ENCODE measurements at regions not wholly inside any gene's neighbourhood (a gene's known extent, or its start where the extent isn't known, plus 50 kb on each side); places are given as distances from the start of the nearest gene placed in this dataset.

GRCh38 chr10:43006490-43006889, 70.4 kb upstream of the RET start:
- Mint-ChIP-seq H3K4me1 (no peaks in the 10 kb centered on the region), H3K36me3 (no peaks in the 10 kb centered on the region), H3K27me3 (ENCODE audit: insufficient read depth, low read depth) (peaks cover 2% of the 10 kb centered on the region), H3K4me3 (no peak overlapping the region), H3K27ac (no peak overlapping the region), H3K9me3 (no peaks in the 10 kb centered on the region)
- Histone ChIP-seq H3K4me1 (no peaks in the 10 kb centered on the region), H3K36me3 (no peaks in the 10 kb centered on the region), H3F3A (ENCODE audit: low read depth) (no peaks in the 10 kb centered on the region), H3K4me3 (no peak overlapping the region), H4K20me1 (ENCODE audit: low read depth) (no peaks in the 10 kb centered on the region), H2AFZ (replicated peaks) (no peak overlapping the region), H3K4me2 (no peak overlapping the region), H3K27ac (no peak overlapping the region), H3K79me2 (ENCODE audit: low read depth) (no peaks in the 10 kb centered on the region), H3K9ac (no peak overlapping the region), H3K27me3 (no peaks in the 10 kb centered on the region), H3K9me3 (ENCODE audit: low read depth) (peaks cover 3% of the 10 kb centered on the region)
- TF ChIP-seq EZH2 (IDR thresholded peaks at IDR 0.05) (no peak), EZH2phosphoT487 (IDR thresholded peaks at IDR 0.05) (no peak)
- TF ChIP-seq, protein P1, sequence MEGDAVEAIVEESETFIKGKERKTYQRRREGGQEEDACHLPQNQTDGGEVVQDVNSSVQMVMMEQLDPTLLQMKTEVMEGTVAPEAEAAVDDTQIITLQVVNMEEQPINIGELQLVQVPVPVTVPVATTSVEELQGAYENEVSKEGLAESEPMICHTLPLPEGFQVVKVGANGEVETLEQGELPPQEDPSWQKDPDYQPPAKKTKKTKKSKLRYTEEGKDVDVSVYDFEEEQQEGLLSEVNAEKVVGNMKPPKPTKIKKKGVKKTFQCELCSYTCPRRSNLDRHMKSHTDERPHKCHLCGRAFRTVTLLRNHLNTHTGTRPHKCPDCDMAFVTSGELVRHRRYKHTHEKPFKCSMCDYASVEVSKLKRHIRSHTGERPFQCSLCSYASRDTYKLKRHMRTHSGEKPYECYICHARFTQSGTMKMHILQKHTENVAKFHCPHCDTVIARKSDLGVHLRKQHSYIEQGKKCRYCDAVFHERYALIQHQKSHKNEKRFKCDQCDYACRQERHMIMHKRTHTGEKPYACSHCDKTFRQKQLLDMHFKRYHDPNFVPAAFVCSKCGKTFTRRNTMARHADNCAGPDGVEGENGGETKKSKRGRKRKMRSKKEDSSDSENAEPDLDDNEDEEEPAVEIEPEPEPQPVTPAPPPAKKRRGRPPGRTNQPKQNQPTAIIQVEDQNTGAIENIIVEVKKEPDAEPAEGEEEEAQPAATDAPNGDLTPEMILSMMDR (IDR thresholded peaks at IDR 0.05), result no peak
- DNase-seq (ENCODE audit: low spot score), result no peak

DNA sequence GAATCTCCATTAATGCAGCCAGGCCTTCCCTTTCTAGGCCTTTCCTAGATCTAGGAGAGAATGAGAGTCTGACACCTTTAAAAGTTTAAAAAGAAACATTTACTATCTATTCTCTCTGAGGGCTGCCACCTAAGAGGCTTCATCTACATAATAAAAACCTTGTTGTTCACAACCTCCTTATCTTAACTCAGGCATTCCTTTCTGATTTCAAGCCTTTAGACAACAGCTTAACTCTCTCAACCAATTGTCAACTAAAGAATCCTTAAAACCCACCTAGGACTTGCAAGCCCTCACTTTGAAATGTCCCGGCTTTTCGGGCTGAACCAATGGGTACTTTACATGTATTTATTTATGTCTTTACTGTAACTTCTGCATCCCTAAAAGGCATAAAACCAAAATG, 64.3 kb upstream of the RET start:
- H3K27ac ChIP-seq, result no peak overlapping the region
- H4K20me1 ChIP-seq (ENCODE audit: low read depth), result no peaks in the 10 kb centered on the region
- H3K4me2 ChIP-seq, result no peak overlapping the region
- Mint-ChIP-seq H3K36me3 (no peaks in the 10 kb centered on the region), H3K27me3 (ENCODE audit: insufficient read depth, low read depth) (peaks cover 2% of the 10 kb centered on the region), H3K9me3 (peaks cover 4% of the 10 kb centered on the region), H3K27ac (no peak overlapping the region), H3K4me3 (no peak overlapping the region), H3K4me1 (no peaks in the 10 kb centered on the region)
- H3K27me3 ChIP-seq, result no peaks in the 10 kb centered on the region
- no peak overlapping the region for H3K4me3 ChIP-seq
- no peak overlapping the region for H2AFZ ChIP-seq (replicated peaks)
- H3K79me2 ChIP-seq (ENCODE audit: low read depth), result no peaks in the 10 kb centered on the region
- no peaks in the 10 kb centered on the region for H3K36me3 ChIP-seq
- peaks cover 14% of the 10 kb centered on the region for H3F3A ChIP-seq (ENCODE audit: low read depth)
- H3K9ac ChIP-seq, result no peak overlapping the region
- peaks cover 3% of the 10 kb centered on the region for H3K9me3 ChIP-seq (ENCODE audit: low read depth)
- TF ChIP-seq EZH2phosphoT487 (IDR thresholded peaks at IDR 0.05) (no peak), EZH2 (IDR thresholded peaks at IDR 0.05) (no peak)
- TF ChIP-seq, protein P1 (IDR thresholded peaks at IDR 0.05), result no peak
- H3K4me1 ChIP-seq, result no peaks in the 10 kb centered on the region
- no peak for DNase-seq (ENCODE audit: low spot score)

DNA sequence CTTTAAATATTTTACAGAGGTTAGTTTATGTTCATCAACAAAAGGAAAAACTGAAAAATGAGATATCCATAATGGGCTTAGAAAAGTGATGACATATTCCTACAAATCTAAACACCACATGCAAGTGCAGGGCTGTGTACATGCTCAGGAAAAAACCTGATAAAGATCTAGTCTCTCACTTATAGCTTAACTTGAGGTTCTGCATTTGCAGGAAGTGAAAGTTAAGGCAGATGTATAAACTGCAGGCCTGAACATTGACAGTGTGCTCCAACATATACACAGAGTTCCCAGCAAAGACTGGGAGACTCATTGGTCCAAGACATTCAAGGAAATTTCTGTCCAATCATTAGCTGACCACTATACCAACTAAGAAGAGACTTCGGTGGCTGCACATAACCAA, 63.8 kb upstream of the RET start:
- Histone ChIP-seq H3K4me2 (no peak overlapping the region), H2AFZ (replicated peaks) (no peak overlapping the region), H3K27me3 (no peaks in the 10 kb centered on the region), H3K9me3 (ENCODE audit: low read depth) (peaks cover 2% of the 10 kb centered on the region), H3K36me3 (no peaks in the 10 kb centered on the region), H3K4me3 (no peak overlapping the region), H3F3A (ENCODE audit: low read depth) (peaks cover 14% of the 10 kb centered on the region), H3K4me1 (no peaks in the 10 kb centered on the region), H3K27ac (no peak overlapping the region), H3K79me2 (ENCODE audit: low read depth) (no peaks in the 10 kb centered on the region), H4K20me1 (ENCODE audit: low read depth) (no peaks in the 10 kb centered on the region), H3K9ac (no peak overlapping the region)
- Mint-ChIP-seq H3K27ac (no peak overlapping the region), H3K27me3 (ENCODE audit: insufficient read depth, low read depth) (peaks cover 2% of the 10 kb centered on the region), H3K36me3 (no peaks in the 10 kb centered on the region), H3K9me3 (peaks cover 4% of the 10 kb centered on the region), H3K4me3 (no peak overlapping the region), H3K4me1 (no peaks in the 10 kb centered on the region)
- TF ChIP-seq, protein P1 (IDR thresholded peaks at IDR 0.05), result no peak
- TF ChIP-seq EZH2phosphoT487 (IDR thresholded peaks at IDR 0.05) (no peak), EZH2 (IDR thresholded peaks at IDR 0.05) (no peak)
- DNase-seq (ENCODE audit: low spot score), result no peak
